OCI-LY3 (cell line): ENCODE measurements at regions not wholly inside any gene's neighbourhood (a gene's known extent, or its start where the extent isn't known, plus 50 kb on each side); places are given as distances from the start of the nearest gene placed in this dataset.

Experiments used
- CTCF ChIP-seq: fragments of 200-600, 300-600 bp; sonication (generic); IDR thresholded peaks from 2 replicates; pipeline ENCODE4 v1.5.1; 2014; ENCODE audit warnings: antibody characterized with exemption, low read length, low read depth
- EZH2phosphoT487 ChIP-seq: fragments of 200-600 bp; shearing (Covaris generic); IDR thresholded peaks from 2 replicates; pipeline ENCODE4 v1.6.1; 2018; ENCODE audit warnings: antibody characterized with exemption, mixed run types, low read depth

DNA sequence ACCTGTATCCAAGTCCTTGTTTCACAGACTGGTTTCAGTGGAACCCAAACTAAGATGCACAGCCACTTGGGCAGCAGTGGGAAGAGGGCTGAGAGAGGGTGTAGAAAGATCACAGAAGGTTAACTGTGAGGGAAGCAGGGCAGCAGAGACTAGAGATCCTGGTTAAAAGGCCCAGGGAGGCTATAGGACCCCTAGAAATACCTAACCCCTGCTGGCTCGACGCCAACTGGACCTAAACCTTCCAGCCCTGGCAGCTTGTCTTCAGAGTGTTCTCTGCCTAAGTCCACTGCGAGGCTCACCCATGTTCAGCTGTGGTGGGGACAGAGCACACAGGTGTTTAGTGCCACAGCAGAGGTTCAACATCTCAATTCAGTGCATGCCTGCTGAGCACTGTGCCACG, 96.5 kb downstream of the ZNF621 start:
- no peak for TF ChIP-seq CTCF
- no peak for TF ChIP-seq EZH2phosphoT487
